SK-N-SH treated with all-trans-retinoic acid at 6 μM for 48 hours (cell line): ENCODE measurements at regions not wholly inside any gene's neighbourhood (a gene's known extent, or its start where the extent isn't known, plus 50 kb on each side); places are given as distances from the start of the nearest gene placed in this dataset.

ENCODE experiments used
- GLIS3 ChIP-seq: fragments of 250-450 bp; sonication (Bioruptor Pico); IDR thresholded peaks from 2 replicates; pipeline ENCODE4 v1.5.0; 2020; ENCODE audit warnings: mild to moderate bottlenecking, moderate library complexity
- PPARA ChIP-seq: fragments of 250-450 bp; sonication (Bioruptor Pico); IDR thresholded peaks from 2 replicates; pipeline ENCODE4 v1.5.0; 2020; ENCODE audit warnings: mild to moderate bottlenecking, borderline replicate concordance
- SNAI2 ChIP-seq: fragments of 250-450 bp; sonication (Bioruptor Pico); IDR thresholded peaks from 2 replicates; pipeline ENCODE4 v1.5.0; 2020; ENCODE audit warnings: mild to moderate bottlenecking, moderate library complexity
- TCF4 ChIP-seq: fragments of 250-450 bp; sonication (Bioruptor Pico); IDR thresholded peaks from 2 replicates; pipeline ENCODE4 v1.8.0; 2021; ENCODE audit warnings: mild to moderate bottlenecking, moderate library complexity, borderline replicate concordance
- ZFP3 ChIP-seq: fragments of 250-450 bp; sonication (Bioruptor Pico); IDR thresholded peaks from 2 replicates; pipeline ENCODE4 v1.5.0; 2020; ENCODE audit warnings: mild to moderate bottlenecking, moderate library complexity
- ZNF565 ChIP-seq: fragments of 450-650 bp; formaldehyde crosslinking; conservative IDR thresholded peaks from 2 replicates; pipeline ENCODE4 v1.5.0; 2020; ENCODE audit warnings: low read depth, mild to moderate bottlenecking, moderate library complexity
- ZNF70 ChIP-seq: fragments of 450-650 bp; formaldehyde crosslinking; IDR thresholded peaks from 2 replicates; pipeline ENCODE4 v1.5.0; 2020; ENCODE audit warnings: mild to moderate bottlenecking, moderate library complexity
- TF ChIP-seq, protein P1 (sequence below): fragments of 250-450 bp; sonication (Bioruptor Pico); IDR thresholded peaks from 2 replicates; pipeline ENCODE4 v1.8.0; 2021; ENCODE audit warnings: low read depth, mild to moderate bottlenecking, moderate library complexity, borderline replicate concordance

- TF ChIP-seq, protein P1, sequence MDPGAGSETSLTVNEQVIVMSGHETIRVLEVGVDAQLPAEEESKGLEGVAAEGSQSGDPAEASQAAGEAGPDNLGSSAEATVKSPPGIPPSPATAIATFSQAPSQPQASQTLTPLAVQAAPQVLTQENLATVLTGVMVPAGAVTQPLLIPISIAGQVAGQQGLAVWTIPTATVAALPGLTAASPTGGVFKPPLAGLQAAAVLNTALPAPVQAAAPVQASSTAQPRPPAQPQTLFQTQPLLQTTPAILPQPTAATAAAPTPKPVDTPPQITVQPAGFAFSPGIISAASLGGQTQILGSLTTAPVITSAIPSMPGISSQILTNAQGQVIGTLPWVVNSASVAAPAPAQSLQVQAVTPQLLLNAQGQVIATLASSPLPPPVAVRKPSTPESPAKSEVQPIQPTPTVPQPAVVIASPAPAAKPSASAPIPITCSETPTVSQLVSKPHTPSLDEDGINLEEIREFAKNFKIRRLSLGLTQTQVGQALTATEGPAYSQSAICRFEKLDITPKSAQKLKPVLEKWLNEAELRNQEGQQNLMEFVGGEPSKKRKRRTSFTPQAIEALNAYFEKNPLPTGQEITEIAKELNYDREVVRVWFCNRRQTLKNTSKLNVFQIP: no peak
- no peak for TF ChIP-seq GLIS3
- no peak for TF ChIP-seq TCF4 (CRISPR knock-in tag)
- no peak for TF ChIP-seq ZFP3
- no peak for TF ChIP-seq SNAI2 (CRISPR knock-in tag)
- no peak for TF ChIP-seq ZNF70 (CRISPR knock-in tag)
- no peak for TF ChIP-seq ZNF565 (CRISPR knock-in tag)
- no peak for TF ChIP-seq PPARA (CRISPR knock-in tag)
Observed at GRCh38 chr17:34521955-34522354, 57.4 kb upstream of the TMEM132E start.
